ENCODE measurements at regions not wholly inside any gene's neighbourhood (a gene's known extent, or its start where the extent isn't known, plus 50 kb on each side); places are given as distances from the start of the nearest gene placed in this dataset.

GRCh38 chr7:24476227-24476626 is 97.0 kb upstream of the PALS2 start:
- TF ChIP-seq SREBF2 (IDR thresholded peaks at IDR 0.05; ENCODE audit: low read length) (no peak), EZH2 (IDR thresholded peaks at IDR 0.05; ENCODE audit: borderline replicate concordance, control insufficient read depth, low read depth, low read length) (no peak), ASH2L (IDR thresholded peaks at IDR 0.05; ENCODE audit: borderline replicate concordance, low read depth) (no peak), CTCF (IDR thresholded peaks at IDR 0.05 in 2 of 3, conservative IDR thresholded peaks at IDR 0.05 in 1 of 3; ENCODE audit: control insufficient read depth in 2 of 3, extremely low read depth in 1 of 3, insufficient read depth in 1 of 3, low read depth in 3 of 3, low read length in 3 of 3) (no peak)
- TF ChIP-seq, protein P1, sequence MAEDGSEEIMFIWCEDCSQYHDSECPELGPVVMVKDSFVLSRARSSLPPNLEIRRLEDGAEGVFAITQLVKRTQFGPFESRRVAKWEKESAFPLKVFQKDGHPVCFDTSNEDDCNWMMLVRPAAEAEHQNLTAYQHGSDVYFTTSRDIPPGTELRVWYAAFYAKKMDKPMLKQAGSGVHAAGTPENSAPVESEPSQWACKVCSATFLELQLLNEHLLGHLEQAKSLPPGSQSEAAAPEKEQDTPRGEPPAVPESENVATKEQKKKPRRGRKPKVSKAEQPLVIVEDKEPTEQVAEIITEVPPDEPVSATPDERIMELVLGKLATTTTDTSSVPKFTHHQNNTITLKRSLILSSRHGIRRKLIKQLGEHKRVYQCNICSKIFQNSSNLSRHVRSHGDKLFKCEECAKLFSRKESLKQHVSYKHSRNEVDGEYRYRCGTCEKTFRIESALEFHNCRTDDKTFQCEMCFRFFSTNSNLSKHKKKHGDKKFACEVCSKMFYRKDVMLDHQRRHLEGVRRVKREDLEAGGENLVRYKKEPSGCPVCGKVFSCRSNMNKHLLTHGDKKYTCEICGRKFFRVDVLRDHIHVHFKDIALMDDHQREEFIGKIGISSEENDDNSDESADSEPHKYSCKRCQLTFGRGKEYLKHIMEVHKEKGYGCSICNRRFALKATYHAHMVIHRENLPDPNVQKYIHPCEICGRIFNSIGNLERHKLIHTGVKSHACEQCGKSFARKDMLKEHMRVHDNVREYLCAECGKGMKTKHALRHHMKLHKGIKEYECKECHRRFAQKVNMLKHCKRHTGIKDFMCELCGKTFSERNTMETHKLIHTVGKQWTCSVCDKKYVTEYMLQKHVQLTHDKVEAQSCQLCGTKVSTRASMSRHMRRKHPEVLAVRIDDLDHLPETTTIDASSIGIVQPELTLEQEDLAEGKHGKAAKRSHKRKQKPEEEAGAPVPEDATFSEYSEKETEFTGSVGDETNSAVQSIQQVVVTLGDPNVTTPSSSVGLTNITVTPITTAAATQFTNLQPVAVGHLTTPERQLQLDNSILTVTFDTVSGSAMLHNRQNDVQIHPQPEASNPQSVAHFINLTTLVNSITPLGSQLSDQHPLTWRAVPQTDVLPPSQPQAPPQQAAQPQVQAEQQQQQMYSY (CRISPR knock-in tag; IDR thresholded peaks at IDR 0.05), result no peak
- TF ChIP-seq, protein P2, sequence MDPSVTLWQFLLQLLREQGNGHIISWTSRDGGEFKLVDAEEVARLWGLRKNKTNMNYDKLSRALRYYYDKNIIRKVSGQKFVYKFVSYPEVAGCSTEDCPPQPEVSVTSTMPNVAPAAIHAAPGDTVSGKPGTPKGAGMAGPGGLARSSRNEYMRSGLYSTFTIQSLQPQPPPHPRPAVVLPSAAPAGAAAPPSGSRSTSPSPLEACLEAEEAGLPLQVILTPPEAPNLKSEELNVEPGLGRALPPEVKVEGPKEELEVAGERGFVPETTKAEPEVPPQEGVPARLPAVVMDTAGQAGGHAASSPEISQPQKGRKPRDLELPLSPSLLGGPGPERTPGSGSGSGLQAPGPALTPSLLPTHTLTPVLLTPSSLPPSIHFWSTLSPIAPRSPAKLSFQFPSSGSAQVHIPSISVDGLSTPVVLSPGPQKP (IDR thresholded peaks at IDR 0.05; ENCODE audit: low read depth, low read length), result no peak

All from GM12878 (cell line).